Dermis blood vessel endothelial cell (primary cell): ENCODE measurements at regions not wholly inside any gene's neighbourhood (a gene's known extent, or its start where the extent isn't known, plus 50 kb on each side); places are given as distances from the start of the nearest gene placed in this dataset.

Experiments used
- DNase-seq: peaks from one replicate; pipeline ENCODE4 v3.0.0; 2010

GRCh38 chr17:79216391-79216790, 141.8 kb downstream of the ENGASE start:
- no peak for DNase-seq

DNA sequence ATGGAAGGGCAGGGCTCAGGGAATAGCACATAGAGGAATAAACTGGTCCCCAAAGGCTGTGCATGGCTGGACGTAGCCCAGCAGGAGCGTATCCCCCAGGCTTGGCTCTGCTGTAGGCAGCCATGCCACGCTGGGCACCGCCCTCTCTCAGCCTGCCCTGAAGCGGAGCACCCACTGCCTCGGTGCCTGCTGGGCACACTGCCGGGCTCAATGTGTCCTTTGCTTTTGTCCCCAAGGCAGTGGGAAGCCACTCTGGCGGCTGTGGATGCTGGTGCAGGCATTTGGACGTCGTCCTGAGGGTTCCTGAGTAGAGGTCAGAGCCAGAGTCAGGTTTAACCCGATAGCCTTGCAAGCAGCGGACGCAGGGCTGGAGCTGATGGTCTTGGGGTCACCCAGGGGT, 141.0 kb downstream of the ENGASE start:
- DNase-seq: no peak

- DNase-seq: no peak
These were observed 140.4 kb downstream of the ENGASE start for GRCh38 chr17:79214940-79215604.

DNA sequence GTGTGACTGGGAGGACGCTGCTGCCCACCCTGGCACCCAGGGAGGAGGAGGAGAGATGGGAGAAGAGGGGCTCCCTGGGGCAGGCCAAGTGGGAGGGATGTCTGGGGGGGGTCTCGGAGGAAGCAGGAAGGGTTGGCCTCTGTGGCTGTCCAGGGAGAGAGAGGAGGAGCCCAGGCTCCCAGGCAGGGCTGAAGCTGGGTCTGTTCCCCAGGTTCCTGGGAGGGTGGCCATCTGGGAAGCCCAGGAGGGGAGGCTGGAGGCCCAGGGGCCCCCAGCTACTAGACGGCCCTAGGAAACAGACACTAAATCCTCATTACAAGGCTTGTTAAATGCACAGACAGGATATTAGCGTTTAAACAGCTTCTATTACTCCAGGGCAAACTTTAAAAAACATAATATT, 139.8 kb downstream of the ENGASE start:
- no peak for DNase-seq

DNA sequence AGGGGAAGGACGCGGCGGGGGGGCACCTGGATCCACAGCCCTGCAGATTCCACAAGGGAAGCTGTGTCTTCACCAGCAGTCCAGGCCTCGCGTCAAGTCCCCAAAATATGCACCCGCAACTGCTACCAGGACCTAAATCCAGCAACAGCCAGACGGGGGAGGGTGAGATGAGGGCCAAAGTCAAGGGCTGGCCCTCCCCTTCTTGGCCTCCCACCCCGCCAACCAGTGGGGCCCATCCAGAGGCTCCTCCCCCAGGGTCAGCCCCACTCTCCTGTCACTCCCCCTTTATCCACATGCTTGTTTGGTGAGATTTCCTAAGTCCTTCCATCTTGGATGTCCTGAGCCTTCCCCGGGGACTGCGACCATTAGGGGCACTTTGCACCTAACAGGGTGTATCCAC, 138.7 kb downstream of the ENGASE start:
- DNase-seq: no peak

DNA sequence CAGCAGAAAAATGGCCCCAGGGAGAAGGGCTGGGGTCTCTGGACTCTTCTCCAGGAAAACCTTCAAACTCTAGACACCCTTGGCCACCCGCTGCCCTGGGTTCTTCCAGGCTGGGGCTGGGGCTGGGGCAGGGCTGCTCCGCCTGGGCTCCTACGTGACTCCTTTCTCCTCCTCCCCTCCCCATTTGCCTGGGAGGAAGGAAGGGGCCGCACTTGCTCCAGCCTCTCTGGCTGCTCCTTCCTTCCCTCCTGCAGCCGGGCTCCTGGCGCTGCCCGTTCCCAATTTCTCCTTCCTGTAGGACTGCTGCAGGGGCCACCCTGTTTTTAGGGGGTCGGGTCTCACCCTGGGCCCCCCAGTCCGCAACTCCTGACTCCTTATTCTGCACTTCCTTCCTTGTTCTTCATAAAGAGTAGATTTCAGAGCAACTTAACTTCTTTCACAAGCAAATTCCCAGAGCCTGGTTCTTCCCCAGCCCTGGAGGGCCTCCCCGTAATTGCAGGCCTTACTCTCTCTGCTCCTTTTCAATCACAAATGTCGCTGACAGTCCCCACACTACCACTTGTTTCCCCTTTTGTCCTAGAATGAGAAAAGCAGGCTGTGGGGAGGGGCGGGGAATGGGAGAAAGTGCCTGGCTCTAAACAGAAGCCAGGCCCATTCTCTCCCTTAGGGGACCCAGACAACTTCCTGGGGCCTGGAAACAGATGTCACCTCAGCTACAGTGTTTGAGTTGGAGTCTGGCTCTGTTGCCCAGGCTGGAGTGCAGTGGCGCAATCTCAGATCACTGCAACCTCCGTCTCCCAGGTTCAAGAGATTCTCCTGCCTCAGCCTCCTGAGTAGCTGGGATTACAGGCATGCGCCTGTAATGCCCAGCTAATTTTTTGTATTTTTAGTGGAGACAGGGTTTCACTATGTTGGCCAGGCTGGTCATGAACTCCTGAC, 137.8 kb downstream of the ENGASE start:
- no peak for DNase-seq

- DNase-seq: no peak
These were observed 136.6 kb downstream of the ENGASE start for GRCh38 chr17:79211061-79211770.

GRCh38 chr17:79210638-79211037, 136.0 kb downstream of the ENGASE start:
- DNase-seq: no peak

DNA sequence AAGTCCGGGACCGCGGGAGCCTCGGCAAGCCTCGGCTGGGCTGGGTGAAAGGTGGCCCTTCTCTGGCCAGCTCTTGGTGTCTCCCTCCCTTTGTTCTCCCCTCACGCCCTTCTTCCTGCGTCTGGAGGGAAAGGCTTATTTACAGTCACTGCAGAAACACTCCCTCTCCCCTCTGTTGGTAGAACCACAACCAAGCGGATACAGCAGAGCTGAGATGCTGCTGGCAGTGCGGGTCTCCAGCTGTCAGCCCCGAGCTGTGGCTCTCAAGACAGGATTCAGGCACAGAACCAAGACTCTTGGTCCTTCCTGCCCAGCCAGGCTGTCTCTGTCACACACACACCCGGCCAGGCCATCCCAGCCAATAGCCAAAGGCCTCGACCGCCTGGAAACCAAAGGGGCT, 133.3 kb downstream of the ENGASE start:
- no peak for DNase-seq

DNA sequence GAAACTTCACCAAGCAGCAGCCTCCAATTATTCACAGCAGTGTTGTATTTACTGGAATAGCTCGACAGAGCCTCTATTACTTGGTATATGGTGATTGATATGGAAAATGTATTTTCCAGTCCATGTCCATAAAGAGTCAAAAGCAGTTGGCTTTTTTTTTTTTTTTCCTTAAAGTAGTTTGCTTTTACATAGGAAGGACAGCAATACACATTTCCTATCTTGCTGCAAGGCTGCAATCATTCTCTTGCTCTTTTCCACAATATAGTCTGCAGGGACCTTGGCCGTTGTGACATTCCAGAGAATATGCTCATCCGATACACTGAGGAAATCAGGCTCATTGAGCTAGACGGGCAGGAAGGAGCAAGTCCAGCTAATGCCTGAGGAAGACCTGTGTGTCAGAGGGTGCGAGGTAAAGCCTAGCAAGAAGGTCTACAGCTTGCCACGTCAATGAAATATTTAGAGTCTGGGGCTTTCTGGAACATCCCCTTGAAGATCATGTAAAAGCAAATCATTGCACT, 131.1 kb downstream of the ENGASE start:
- no peak for DNase-seq

DNA sequence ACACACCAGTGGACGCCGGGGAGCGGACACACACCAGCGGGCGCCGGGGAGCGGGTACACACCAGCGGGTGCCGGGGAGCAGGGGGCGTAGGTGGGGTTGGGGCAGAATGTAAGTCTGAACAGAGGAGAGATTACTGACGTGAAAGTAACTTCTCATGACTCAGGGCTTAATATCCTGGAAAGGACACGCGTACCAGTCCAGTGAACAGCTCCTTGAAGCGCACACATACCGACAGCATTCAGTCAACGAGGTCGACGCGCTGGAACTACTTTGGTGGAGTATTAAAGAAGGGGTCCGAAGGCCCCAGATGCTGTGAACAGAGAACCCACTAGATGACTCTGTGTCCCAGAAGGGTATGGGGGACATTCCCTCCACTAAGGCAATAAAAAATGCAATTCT, 129.6 kb downstream of the ENGASE start:
- no peak for DNase-seq

GRCh38 chr17:79203657-79204056, 129.0 kb downstream of the ENGASE start:
- no peak for DNase-seq

DNA sequence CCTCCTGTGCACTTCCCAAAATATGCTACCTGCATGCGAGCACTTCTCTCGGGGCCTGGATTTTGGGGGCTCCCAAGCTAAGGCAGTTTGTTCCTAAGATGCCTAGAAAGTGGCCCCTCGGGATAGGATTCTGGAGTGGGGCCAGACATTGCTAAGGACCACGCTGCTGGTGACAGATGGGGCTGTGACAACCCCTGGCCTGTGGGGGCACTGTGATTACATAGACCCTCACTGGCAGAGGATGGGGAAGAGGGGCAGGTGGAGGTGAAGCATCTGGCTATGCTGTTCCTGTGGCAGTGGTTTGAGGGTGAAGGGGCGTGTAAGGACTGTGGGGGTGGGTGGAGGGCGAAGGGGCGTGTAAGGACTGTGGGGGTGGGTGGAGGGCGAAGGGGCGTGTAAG, 128.4 kb downstream of the ENGASE start:
- DNase-seq: no peak

GRCh38 chr17:79202480-79202879, 127.9 kb downstream of the ENGASE start:
- DNase-seq: no peak

GRCh38 chr17:79201536-79202227, 127.1 kb downstream of the ENGASE start:
- no peak for DNase-seq

DNA sequence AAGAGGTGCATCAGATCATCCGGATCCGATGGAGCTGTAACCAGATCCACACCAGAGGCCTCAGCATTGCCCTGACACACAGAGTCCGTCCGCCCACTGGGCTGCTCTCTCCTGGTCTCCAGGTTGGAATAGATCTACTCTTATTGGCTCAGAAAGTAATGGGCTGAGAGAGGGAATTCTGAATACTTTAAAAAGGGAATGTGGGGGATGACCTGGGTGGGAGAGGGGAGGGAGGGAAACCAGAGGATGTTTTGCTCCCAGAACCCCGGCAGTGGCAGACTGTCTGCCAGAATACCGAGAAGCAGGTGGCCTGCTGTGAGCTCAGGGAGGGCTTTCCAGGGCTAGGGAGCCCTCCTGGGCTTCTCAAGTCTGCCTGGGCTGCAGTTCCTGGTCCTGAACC, 126.5 kb downstream of the ENGASE start:
- DNase-seq: no peak

DNA sequence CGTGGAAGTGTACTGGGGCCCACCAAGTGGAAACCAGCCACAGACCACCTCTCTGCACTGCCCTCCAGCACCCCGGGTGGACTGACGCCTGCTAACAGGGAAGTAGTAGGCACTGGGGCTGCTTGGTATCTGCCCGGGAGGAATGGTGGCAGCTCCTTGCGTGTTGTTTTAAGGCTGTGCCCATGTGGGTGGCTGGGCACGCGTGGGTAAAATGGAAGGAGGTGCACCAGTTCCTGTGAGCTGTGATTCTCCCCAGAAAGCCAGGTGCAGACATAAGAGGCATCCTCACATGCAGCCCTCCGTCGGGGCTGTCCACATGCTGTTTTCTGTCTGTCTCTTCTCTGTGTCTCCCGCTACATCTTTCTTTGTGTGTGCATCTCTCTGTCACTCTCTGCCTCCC, 122.3 kb downstream of the ENGASE start:
- DNase-seq: no peak

DNA sequence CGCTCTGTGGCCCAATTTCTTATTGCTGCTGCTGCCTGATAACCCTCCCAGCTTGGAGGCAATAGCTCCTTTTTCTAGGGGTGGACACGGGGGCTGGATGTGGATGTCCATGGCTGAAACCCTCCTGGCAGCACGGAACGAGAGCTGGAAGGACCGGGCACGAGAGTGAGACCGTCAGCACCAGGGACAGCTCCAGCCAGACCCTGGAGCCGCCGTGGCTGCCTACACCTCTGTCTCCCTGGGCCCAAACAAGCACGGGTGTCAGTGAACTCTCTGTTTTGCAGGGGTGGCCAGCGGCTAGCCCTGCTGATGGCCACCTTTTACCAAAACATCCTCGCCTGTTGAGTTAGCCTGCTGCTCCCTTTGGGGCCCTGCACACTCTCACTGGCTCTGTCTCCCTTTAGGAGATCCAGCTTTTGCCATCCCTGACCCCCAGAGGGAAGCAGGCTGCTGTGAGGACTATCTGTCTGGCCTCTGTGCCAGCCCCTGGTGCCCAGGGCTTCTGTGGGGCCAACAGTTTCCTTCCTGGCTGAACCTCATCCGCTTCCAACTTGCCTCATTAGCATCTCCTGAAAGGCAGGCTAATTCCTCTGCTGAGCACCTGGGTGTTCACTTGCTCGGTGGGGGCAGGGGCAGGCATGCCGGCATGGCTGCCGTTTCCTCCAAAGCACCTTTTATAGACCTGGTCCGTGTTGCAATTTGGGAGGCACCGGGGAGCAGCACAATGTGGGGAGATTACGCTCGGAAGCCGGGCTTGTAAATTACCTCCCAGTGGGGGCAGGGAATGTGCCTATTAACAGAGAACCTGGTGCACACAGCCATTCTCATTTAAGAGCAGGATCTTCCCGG, 118.1 kb downstream of the ENGASE start:
- DNase-seq: peak; percentile 58

- DNase-seq: no peak
These were observed 116.8 kb downstream of the ENGASE start for GRCh38 chr17:79191270-79191934.

DNA sequence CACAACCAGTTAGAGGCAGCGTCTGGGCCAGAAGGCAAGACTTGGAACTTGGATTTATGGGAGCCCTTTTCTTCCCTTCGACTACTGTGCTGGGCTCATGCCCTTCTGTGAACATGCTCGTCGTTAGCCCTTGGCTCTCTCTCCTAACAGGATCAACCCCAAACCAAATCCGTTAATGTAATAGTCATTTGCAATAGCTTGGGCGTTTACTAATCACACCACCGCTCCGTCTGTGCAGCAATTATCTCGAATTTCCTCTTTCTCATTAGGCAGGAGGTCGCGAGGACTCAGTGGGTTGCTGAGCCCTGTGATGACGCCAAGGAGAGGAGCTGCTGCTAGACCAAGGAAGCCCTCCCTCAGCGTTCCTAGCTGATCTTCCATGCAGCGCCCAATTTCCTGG, 114.7 kb downstream of the ENGASE start:
- no peak for DNase-seq

DNA sequence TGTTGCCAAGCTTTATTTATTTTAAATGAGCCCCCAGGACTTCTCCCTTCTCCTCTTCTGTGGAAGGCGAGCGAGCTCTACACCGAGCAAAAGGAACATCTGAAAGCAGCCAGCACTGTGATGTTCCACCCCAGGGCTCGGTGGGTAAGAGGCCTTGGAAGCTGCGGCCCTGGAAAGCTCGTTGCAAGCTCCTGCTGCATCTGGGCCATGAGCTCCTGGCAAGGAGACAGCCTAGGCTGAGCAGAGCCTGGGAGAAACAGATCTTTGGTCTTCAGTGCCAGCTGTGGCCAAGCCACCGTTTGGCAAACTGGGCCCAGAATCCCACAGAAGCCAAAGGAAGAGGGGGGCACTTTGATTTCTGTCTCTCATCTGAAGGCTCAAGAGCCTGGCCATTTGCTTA, 114.1 kb downstream of the ENGASE start:
- DNase-seq: no peak
